Neural cell (in vitro differentiated cells): ENCODE measurements at regions not wholly inside any gene's neighbourhood (a gene's known extent, or its start where the extent isn't known, plus 50 kb on each side); places are given as distances from the start of the nearest gene placed in this dataset.

Experiments used
- H2AFZ ChIP-seq: fragments of 200-600, 300-800 bp; sonication (generic), shearing (Covaris generic); 2 replicates; pipeline ENCODE4 v1.6.0; 2014; ENCODE audit warnings: low read depth, mild to moderate bottlenecking, antibody characterized with exemption, low read length, moderate library complexity
- H3F3A ChIP-seq: fragments of 200-600 bp; shearing (Covaris generic); 2 replicates; pipeline ENCODE4 v1.6.1; 2016; ENCODE audit warnings: mild to moderate bottlenecking, moderate library complexity, mixed read lengths, antibody characterized with exemption, low read length; ENCODE audit not compliant: insufficient read depth, poor library complexity, severe bottlenecking
- H3K27ac ChIP-seq: fragments of 200-600, 300-800 bp; sonication (generic), shearing (Covaris generic); 2 replicates; pipeline ENCODE4 v1.5.1; 2014; ENCODE audit warnings: mild to moderate bottlenecking, low read length, moderate library complexity
- H3K27me3 ChIP-seq: fragments of 300-800, 200-600 bp; sonication (generic), shearing (Covaris generic); 2 replicates; pipeline ENCODE4 v1.6.0; 2014; ENCODE audit warnings: mild to moderate bottlenecking, low read depth, low read length, moderate library complexity; ENCODE audit not compliant: insufficient read depth
- H3K36me3 ChIP-seq: fragments of 300-800, 200-600 bp; sonication (generic), shearing (Covaris generic); 2 replicates; pipeline ENCODE4 v1.5.1; 2014; ENCODE audit warnings: mild to moderate bottlenecking, antibody characterized with exemption, low read length, moderate library complexity; ENCODE audit not compliant: insufficient read depth
- H3K4me2 ChIP-seq: fragments of 300-800, 200-600 bp; sonication (generic), shearing (Covaris generic); 2 replicates; pipeline ENCODE4 v1.6.0; 2014; ENCODE audit warnings: mild to moderate bottlenecking, low read length
- H3K4me3 ChIP-seq: fragments of 300-800, 200-600 bp; sonication (generic), shearing (Covaris generic); 2 replicates; pipeline ENCODE4 v1.5.1; 2014; ENCODE audit warnings: mild to moderate bottlenecking, low read length, moderate library complexity
- H3K79me2 ChIP-seq: fragments of 200-600 bp; shearing (Covaris generic); replicated peaks from 2 replicates; pipeline ENCODE4 v1.6.0; 2014; ENCODE audit warnings: mild to moderate bottlenecking, low read length, moderate library complexity; ENCODE audit not compliant: insufficient read depth
- H3K9ac ChIP-seq: fragments of 300-800, 200-600 bp; sonication (generic), shearing (Covaris generic); 2 replicates; pipeline ENCODE4 v1.6.1; 2016; ENCODE audit warnings: mild to moderate bottlenecking, low read length, mixed read lengths
- H3K9me2 ChIP-seq: fragments of 200-600 bp; shearing (Covaris generic); 2 replicates; pipeline ENCODE4 v1.6.1; 2016; ENCODE audit warnings: mild to moderate bottlenecking, low read length, mixed read lengths; ENCODE audit not compliant: insufficient read depth
- H3K9me3 ChIP-seq: fragments of 200-600, 300-800 bp; sonication (generic), shearing (Covaris generic); 2 replicates; pipeline ENCODE4 v1.6.1; 2016; ENCODE audit warnings: mild to moderate bottlenecking, mixed run types, low read length, moderate library complexity, mixed read lengths
- H4K20me1 ChIP-seq: fragments of 200-600 bp; shearing (Covaris generic); 2 replicates; pipeline ENCODE4 v1.6.1; 2016; ENCODE audit warnings: mild to moderate bottlenecking, mixed run types; ENCODE audit not compliant: insufficient read depth
- EP300 ChIP-seq: fragments of 450-650 bp; conservative IDR thresholded peaks from 2 replicates; pipeline ENCODE4 v1.6.1; 2014; ENCODE audit warnings: antibody characterized with exemption, mild to moderate bottlenecking, moderate library complexity; ENCODE audit not compliant: poor library complexity, severe bottlenecking
- EZH2 ChIP-seq: fragments of 200-600, 300-800 bp; shearing (Covaris generic), sonication (generic); IDR thresholded peaks from 2 replicates; pipeline ENCODE4 v1.6.1; 2014; ENCODE audit warnings: antibody characterized with exemption, low read length, borderline replicate concordance, mild to moderate bottlenecking; ENCODE audit not compliant: insufficient read depth, poor library complexity, severe bottlenecking
- MXI1 ChIP-seq: fragments of 450-650 bp; conservative IDR thresholded peaks from 2 replicates; pipeline ENCODE4 v1.6.1; 2014; ENCODE audit warnings: antibody characterized with exemption, mild to moderate bottlenecking; ENCODE audit not compliant: poor library complexity, severe bottlenecking
- POLR2AphosphoS5 ChIP-seq: IDR thresholded peaks from 2 replicates; pipeline ENCODE4 v1.6.1; 2012
- RAD21 ChIP-seq: fragments of 450-650 bp; conservative IDR thresholded peaks from 2 replicates; pipeline ENCODE4 v1.6.1; 2014; ENCODE audit warnings: antibody characterized with exemption, mild to moderate bottlenecking, moderate library complexity
- REST ChIP-seq: IDR thresholded peaks from 2 replicates; pipeline ENCODE4 v1.6.1; 2012; ENCODE audit warnings: borderline replicate concordance
- SMC3 ChIP-seq: fragments of 450-650 bp; conservative IDR thresholded peaks from 2 replicates; pipeline ENCODE4 v1.6.1; 2014; ENCODE audit warnings: antibody characterized with exemption, mild to moderate bottlenecking, moderate library complexity; ENCODE audit not compliant: poor library complexity
- TAF1 ChIP-seq: IDR thresholded peaks from 2 replicates; pipeline ENCODE4 v1.6.1; 2012; ENCODE audit warnings: low read depth
- TF ChIP-seq, protein P1 (sequence below): fragments of 450-650 bp; IDR thresholded peaks from 2 replicates; pipeline ENCODE4 v1.5.1; 2014; ENCODE audit warnings: antibody characterized with exemption, mild to moderate bottlenecking, moderate library complexity; ENCODE audit not compliant: poor library complexity, severe bottlenecking

DNA sequence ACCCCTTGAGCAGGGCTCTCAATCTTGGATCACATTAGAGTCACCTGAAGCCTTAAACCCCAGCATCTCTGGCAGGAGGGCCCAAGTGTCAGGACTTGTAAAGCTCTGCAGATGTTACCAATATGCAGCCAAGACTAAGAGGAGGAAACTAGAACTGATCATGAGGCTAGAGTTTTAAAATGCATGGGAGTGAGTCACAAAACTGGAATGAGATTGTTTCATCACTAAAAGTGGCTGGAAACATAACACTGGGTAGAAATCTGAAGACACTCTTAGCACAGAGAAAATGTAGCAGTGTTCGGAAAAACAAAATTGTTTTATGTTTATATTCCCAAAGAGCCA is 63.3 kb upstream of the GHITM start:
- Histone ChIP-seq H4K20me1 (no peaks in the 10 kb centered on the region), H3K9me2 (no peaks in the 10 kb centered on the region), H3K36me3 (no peaks in the 10 kb centered on the region), H3K9me3 (no peaks in the 10 kb centered on the region), H3F3A (no peaks in the 10 kb centered on the region), H3K79me2 (no peaks in the 10 kb centered on the region), H3K27me3 (no peaks in the 10 kb centered on the region), H3K9ac (no peak overlapping the region), H3K4me3 (no peak overlapping the region), H3K27ac (no peak overlapping the region), H2AFZ (no peak overlapping the region), H3K4me2 (no peak overlapping the region)
- no peak for TF ChIP-seq REST
- TF ChIP-seq TAF1, result no peak
- TF ChIP-seq POLR2AphosphoS5, result no peak
- no peak for TF ChIP-seq EP300
- TF ChIP-seq EZH2, result no peak
- TF ChIP-seq RAD21, result no peak
- no peak for TF ChIP-seq SMC3
- TF ChIP-seq MXI1, result no peak
- TF ChIP-seq, protein P1, sequence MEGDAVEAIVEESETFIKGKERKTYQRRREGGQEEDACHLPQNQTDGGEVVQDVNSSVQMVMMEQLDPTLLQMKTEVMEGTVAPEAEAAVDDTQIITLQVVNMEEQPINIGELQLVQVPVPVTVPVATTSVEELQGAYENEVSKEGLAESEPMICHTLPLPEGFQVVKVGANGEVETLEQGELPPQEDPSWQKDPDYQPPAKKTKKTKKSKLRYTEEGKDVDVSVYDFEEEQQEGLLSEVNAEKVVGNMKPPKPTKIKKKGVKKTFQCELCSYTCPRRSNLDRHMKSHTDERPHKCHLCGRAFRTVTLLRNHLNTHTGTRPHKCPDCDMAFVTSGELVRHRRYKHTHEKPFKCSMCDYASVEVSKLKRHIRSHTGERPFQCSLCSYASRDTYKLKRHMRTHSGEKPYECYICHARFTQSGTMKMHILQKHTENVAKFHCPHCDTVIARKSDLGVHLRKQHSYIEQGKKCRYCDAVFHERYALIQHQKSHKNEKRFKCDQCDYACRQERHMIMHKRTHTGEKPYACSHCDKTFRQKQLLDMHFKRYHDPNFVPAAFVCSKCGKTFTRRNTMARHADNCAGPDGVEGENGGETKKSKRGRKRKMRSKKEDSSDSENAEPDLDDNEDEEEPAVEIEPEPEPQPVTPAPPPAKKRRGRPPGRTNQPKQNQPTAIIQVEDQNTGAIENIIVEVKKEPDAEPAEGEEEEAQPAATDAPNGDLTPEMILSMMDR, result no peak

GRCh38 chr10:84076540-84077195 is 62.6 kb upstream of the GHITM start:
- no peaks in the 10 kb centered on the region for H3K9me2 ChIP-seq
- no peaks in the 10 kb centered on the region for H3K36me3 ChIP-seq
- no peak overlapping the region for H3K4me3 ChIP-seq
- H3K79me2 ChIP-seq, result no peaks in the 10 kb centered on the region
- H2AFZ ChIP-seq, result no peak overlapping the region
- TF ChIP-seq, protein P1, result no peak
- TF ChIP-seq POLR2AphosphoS5, result no peak
- TF ChIP-seq TAF1, result no peak
- no peak for TF ChIP-seq MXI1
- TF ChIP-seq SMC3, result no peak
- no peak for TF ChIP-seq RAD21
- TF ChIP-seq REST, result no peak
- TF ChIP-seq EP300, result no peak
- TF ChIP-seq EZH2, result no peak
- no peak overlapping the region for H3K27ac ChIP-seq
- no peaks in the 10 kb centered on the region for H3F3A ChIP-seq
- H4K20me1 ChIP-seq, result no peaks in the 10 kb centered on the region
- no peak overlapping the region for H3K4me2 ChIP-seq
- no peaks in the 10 kb centered on the region for H3K9me3 ChIP-seq
- no peak overlapping the region for H3K9ac ChIP-seq
- no peaks in the 10 kb centered on the region for H3K27me3 ChIP-seq
